ENCODE measurements at regions not wholly inside any gene's neighbourhood (a gene's known extent, or its start where the extent isn't known, plus 50 kb on each side); places are given as distances from the start of the nearest gene placed in this dataset.

DNA sequence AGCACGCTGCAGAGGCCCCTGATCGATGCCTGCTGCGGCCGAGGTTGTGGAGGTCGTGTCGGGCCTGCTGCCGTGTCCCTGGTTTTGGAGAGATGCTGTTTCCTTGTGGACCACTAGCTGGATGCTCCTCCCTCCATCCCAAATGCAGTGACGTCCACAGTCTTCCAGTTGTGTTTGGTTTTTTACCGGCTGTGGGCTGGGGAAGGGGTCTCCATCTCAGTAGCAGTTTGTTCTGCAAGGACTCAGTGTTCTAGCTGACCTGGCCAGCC lies 143.0 kb upstream of the SHH start:
- TF ChIP-seq, protein P1, sequence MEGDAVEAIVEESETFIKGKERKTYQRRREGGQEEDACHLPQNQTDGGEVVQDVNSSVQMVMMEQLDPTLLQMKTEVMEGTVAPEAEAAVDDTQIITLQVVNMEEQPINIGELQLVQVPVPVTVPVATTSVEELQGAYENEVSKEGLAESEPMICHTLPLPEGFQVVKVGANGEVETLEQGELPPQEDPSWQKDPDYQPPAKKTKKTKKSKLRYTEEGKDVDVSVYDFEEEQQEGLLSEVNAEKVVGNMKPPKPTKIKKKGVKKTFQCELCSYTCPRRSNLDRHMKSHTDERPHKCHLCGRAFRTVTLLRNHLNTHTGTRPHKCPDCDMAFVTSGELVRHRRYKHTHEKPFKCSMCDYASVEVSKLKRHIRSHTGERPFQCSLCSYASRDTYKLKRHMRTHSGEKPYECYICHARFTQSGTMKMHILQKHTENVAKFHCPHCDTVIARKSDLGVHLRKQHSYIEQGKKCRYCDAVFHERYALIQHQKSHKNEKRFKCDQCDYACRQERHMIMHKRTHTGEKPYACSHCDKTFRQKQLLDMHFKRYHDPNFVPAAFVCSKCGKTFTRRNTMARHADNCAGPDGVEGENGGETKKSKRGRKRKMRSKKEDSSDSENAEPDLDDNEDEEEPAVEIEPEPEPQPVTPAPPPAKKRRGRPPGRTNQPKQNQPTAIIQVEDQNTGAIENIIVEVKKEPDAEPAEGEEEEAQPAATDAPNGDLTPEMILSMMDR (IDR thresholded peaks at IDR 0.05; ENCODE audit: insufficient read depth, low read depth, low read length) = no peak
- H3K4me3 ChIP-seq (ENCODE audit: low read depth, low read length) = no peak overlapping the region
- no peak for DNase-seq (ENCODE audit: low read depth)

DNA sequence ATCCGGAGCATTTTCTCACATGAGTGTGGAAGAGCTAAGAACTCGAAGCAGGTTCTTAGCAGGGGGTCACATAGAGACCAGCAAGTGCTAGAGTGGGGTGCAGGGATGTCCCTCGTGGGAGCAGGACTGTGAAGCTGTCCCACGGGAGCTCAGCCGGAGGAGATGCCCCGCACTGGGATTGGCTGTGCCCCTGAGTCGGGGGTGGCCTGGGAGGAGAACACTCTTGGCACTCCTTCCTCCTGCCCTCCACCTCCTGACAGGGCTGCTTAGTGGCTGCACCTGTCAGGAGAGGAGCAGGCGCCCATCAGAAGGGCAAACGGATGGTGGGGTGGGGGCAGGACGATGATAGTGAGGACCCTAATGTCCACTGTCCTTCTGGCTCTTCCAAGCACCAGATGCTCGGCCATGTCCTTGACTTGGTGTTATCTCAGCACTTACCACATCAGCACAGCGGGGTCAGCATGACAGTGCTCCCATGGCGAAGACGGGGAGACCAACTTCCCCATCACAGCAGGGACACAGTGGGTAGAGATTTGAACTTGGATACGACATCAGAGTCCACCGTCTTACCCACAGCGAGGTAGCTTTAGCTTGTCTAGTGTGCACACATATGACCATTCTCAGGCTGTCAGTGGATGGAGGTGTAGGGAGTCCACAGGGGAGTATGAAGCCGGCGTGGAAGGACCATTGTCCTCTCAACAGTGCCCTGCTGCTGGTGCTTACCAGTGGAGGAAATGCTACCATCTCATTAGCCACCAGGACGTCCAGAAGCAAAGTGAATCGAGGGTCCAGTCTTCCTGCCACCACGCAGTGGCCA lies 142.5 kb upstream of the SHH start:
- no peak overlapping the region for H3K4me3 ChIP-seq (ENCODE audit: low read depth, low read length)
- no peak for DNase-seq (ENCODE audit: low read depth)
- TF ChIP-seq, protein P1 (IDR thresholded peaks at IDR 0.05; ENCODE audit: insufficient read depth, low read depth, low read length) = no peak

DNA sequence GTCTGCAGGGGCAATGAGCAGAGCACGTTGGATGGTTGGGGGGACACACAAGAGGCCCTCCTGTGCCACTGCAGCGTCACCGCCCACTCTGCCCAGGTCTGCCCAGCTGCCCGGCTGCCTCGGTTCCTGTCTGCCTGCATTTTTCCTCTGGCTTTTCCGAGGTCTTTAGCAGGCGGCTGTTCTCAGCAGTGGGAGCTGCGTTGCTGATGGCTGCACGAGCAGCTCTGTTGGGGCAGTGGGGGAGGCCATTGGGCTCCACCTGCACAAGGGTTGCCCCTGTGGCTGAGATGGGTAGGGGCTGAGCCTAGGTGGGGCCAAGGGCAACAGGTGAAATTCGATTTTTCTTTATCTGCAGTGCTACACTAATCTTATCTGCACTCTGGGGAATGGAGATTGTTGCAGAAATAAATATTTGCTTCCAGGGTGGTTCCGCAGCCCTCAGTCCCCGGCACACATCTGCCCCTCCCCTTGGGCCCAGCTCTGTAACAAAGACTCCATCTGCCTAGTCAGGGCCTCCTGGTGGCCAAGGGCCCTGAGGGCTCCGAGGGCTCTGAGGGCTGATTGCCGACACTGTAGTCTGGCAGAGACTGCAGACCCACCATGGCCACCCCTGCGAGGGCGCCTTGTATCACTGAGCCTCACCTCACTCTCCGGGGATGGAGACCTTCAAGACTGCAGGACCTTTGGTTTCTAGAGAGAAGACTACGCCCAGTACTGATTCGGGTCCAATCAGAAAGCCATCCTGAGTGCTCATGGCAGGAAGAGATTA lies 141.7 kb upstream of the SHH start:
- H3K4me3 ChIP-seq (ENCODE audit: low read depth, low read length) = no peak overlapping the region
- no peak for DNase-seq (ENCODE audit: low read depth)
- TF ChIP-seq, protein P1 (IDR thresholded peaks at IDR 0.05; ENCODE audit: insufficient read depth, low read depth, low read length) = no peak

DNA sequence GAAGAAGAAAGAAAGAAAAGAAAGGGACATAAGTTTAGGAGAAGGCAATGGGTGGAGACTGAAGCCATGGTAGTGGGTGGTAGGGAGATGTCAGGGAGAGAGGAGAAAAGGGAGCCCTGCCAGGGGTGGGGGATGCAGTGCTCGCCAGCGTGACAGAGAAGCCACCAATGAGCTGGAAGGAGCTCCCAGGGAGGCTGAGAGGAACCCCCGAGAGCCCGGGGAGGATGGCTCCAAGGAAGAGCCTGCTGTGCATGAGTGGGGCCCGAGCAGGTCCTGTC lies 141.2 kb upstream of the SHH start:
- DNase-seq (ENCODE audit: low read depth) = no peak
- H3K4me3 ChIP-seq (ENCODE audit: low read depth, low read length) = no peak overlapping the region
- TF ChIP-seq, protein P1 (IDR thresholded peaks at IDR 0.05; ENCODE audit: insufficient read depth, low read depth, low read length) = no peak

DNA sequence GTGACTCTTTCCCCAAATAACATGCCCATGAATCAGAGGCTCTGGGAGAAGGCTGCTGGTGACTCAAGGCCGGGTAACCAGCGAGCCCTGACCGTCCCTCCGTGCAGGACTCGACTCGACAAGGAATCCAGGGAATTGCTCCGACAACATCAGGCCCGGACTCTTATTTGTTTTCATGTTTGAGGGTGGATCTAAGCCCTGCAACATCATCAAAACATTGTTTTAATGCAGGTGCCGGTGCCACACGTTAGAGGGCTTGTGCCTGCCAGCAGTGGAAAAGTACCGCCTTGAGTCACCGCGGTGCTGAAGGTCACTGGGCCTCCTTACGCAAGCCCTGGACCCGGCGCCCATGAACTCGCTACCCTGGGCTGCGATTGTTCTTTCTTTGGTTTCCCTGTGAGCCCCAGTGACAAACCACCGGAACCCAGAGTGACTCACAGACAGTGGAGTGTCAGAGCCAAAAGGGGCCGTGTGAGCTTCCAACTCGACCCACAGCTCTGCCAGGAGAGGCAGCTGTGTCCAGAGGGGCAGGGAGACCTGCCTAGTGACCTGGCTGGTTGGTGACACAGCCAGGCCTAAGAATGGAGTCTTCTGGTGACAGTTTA lies 139.4 kb upstream of the SHH start:
- DNase-seq (ENCODE audit: low read depth) = peak; percentile 25
- no peak overlapping the region for H3K4me3 ChIP-seq (ENCODE audit: low read depth, low read length)
- TF ChIP-seq, protein P1 (IDR thresholded peaks at IDR 0.05; ENCODE audit: insufficient read depth, low read depth, low read length) = no peak

DNA sequence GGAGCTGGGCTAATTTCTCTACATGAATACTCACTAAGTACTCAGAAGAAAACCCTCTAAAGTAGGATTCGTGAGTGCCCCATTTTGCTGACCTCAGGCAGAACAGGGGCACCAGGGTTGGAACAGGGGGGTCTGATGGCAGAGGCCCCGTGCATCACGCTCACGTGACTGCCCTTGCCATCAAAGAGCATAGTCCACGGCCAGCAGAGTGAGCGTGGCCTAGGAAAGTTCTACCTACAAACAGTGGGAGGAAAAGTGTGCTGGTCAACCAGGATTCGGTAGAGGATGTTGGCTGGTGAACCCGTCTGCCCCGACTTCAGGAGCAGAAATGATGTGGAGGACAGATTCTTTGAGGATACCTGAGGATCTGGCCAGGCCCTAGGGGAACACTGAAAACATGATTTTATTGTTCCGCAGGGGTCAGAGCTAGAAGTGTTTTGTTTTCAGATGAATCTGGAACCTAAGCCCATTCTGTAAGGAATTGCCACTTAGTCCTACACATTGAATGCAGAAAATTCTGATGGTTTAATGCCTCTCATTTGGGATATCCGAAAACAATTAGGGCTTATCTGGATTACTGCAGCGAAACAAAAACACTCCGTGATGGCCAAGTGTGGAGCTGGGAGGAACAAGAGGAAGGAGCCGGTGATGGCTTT lies 138.8 kb upstream of the SHH start:
- TF ChIP-seq, protein P1 (IDR thresholded peaks at IDR 0.05; ENCODE audit: insufficient read depth, low read depth, low read length) = no peak
- DNase-seq (ENCODE audit: low read depth) = no peak
- H3K4me3 ChIP-seq (ENCODE audit: low read depth, low read length) = no peak overlapping the region
